Smooth muscle cell (in vitro differentiated cells): ENCODE measurements at regions not wholly inside any gene's neighbourhood (a gene's known extent, or its start where the extent isn't known, plus 50 kb on each side); places are given as distances from the start of the nearest gene placed in this dataset.
"Not testable (repeated sequence)": the region's sequence is repeated elsewhere in the genome, so short reads cannot be mapped to it uniquely, and the experiment has no call there.

Experiments used
- DNase-seq: peaks from one replicate; lab custom pipeline; 2025; ENCODE audit not compliant: unreplicated experiment; lab: John Stamatoyannopoulos, UW
- H2AFZ ChIP-seq: fragments of 200-600 bp; sonication (generic); 2 replicates; pipeline ENCODE4 v1.6.0; 2016; ENCODE audit warnings: antibody characterized with exemption, low read depth, mild to moderate bottlenecking
- H3F3A ChIP-seq: fragments of 200-600 bp; sonication (generic); 2 replicates; pipeline ENCODE4 v1.6.0; 2017; ENCODE audit warnings: antibody characterized with exemption, low read depth
- H3K27ac ChIP-seq: fragments of 200-600 bp; sonication (generic); 2 replicates; pipeline ENCODE4 v1.5.1; 2016; ENCODE audit warnings: low read depth, mild to moderate bottlenecking
- H3K27me3 ChIP-seq: fragments of 200-600 bp; sonication (generic); 2 replicates; pipeline ENCODE4 v1.6.1; 2016; ENCODE audit warnings: low read depth, mild to moderate bottlenecking
- H3K36me3 ChIP-seq: fragments of 200-600 bp; sonication (generic); 2 replicates; pipeline ENCODE4 v1.5.1; 2016; ENCODE audit warnings: low read depth
- H3K4me1 ChIP-seq: fragments of 200-600 bp; sonication (generic); 2 replicates; pipeline ENCODE4 v1.5.1; 2016; ENCODE audit warnings: low read depth
- H3K4me2 ChIP-seq: fragments of 200-600 bp; sonication (generic); 2 replicates; pipeline ENCODE4 v1.6.0; 2016; ENCODE audit warnings: mild to moderate bottlenecking
- H3K4me3 ChIP-seq: fragments of 200-600 bp; sonication (generic); 2 replicates; pipeline ENCODE4 v1.5.1; 2016; ENCODE audit warnings: mild to moderate bottlenecking
- H3K79me2 ChIP-seq: fragments of 200-600 bp; sonication (generic); 2 replicates; pipeline ENCODE4 v1.6.0; 2016; ENCODE audit warnings: low read depth, mild to moderate bottlenecking
- H3K9ac ChIP-seq: fragments of 200-600 bp; sonication (generic); 2 replicates; pipeline ENCODE4 v1.6.0; 2016; ENCODE audit warnings: low read depth
- H3K9me3 ChIP-seq: fragments of 200-600 bp; sonication (generic); replicated peaks from 2 replicates; pipeline ENCODE4 v1.5.1; 2016; ENCODE audit warnings: low read depth
- H4K20me1 ChIP-seq: fragments of 200-600 bp; sonication (generic); 2 replicates; pipeline ENCODE4 v1.6.0; 2016; ENCODE audit warnings: low read depth
- WGBS: methylation state at CpG from one replicate; pipeline ENCODE4 v1.1.7; 2016; ENCODE audit warnings: low lambda C conversion rate; 5-methylcytosine and 5-hydroxymethylcytosine counted together
- TF ChIP-seq, protein P1 (sequence below): fragments of 200-600 bp; sonication (generic); IDR thresholded peaks from 2 replicates; pipeline ENCODE4 v1.5.1; 2017; ENCODE audit warnings: borderline replicate concordance, mild to moderate bottlenecking, antibody characterized with exemption; ENCODE audit not compliant: insufficient read depth, poor library complexity, severe bottlenecking

DNA sequence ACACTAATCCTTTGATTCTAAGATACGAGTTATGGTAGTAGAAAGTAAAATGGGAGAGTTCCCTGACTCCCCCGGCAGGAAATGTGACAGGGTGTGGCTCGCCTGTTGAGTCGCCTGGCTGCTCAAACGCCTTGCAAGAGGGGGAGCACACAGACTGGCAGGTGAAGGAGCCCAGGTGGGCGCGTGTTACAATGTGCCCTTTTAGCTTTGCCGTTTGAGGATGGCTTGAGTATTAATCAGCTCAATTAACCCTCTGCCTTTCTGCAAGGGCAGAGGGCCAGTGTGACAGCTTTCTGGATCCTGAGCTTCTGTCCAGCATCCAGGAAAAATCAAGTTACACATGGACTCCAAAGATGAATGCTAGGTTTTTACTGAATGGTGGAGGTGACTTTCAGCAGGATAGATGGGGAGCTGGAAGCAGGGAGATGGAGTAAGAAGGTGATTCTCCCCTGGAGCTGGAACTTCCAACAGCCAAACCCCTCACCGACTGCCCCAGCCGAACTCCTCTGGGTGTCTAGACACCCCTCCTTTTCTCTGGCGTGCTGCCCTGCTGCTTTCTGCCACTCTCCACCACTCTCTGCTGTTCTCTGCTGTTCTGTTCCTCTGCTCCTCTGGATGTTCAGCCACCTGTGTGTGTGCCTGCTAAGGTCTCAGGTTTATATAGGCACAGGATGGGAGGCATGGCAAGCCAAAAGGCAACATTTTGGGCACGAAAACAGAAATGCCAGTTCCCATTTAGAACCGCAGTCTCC is 548.8 kb upstream of the KCND2 start:
- WGBS: 82% methylated on average over 13 of the region's 13 CpGs
- H4K20me1 ChIP-seq: no peaks in the 10 kb centered on the region
- H3K9ac ChIP-seq: no peak overlapping the region
- DNase-seq: no peak
- H3K79me2 ChIP-seq: no peaks in the 10 kb centered on the region
- no peaks in the 10 kb centered on the region for H3K36me3 ChIP-seq
- H3K27ac ChIP-seq: no peak overlapping the region
- no peak overlapping the region for H3K4me2 ChIP-seq
- no peak overlapping the region for H2AFZ ChIP-seq
- H3F3A ChIP-seq: no peaks in the 10 kb centered on the region
- no peaks in the 10 kb centered on the region for H3K27me3 ChIP-seq
- TF ChIP-seq, protein P1, sequence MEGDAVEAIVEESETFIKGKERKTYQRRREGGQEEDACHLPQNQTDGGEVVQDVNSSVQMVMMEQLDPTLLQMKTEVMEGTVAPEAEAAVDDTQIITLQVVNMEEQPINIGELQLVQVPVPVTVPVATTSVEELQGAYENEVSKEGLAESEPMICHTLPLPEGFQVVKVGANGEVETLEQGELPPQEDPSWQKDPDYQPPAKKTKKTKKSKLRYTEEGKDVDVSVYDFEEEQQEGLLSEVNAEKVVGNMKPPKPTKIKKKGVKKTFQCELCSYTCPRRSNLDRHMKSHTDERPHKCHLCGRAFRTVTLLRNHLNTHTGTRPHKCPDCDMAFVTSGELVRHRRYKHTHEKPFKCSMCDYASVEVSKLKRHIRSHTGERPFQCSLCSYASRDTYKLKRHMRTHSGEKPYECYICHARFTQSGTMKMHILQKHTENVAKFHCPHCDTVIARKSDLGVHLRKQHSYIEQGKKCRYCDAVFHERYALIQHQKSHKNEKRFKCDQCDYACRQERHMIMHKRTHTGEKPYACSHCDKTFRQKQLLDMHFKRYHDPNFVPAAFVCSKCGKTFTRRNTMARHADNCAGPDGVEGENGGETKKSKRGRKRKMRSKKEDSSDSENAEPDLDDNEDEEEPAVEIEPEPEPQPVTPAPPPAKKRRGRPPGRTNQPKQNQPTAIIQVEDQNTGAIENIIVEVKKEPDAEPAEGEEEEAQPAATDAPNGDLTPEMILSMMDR: no peak
- H3K4me3 ChIP-seq: no peak overlapping the region
- H3K4me1 ChIP-seq: peaks cover 7% of the 10 kb centered on the region
- no peaks in the 10 kb centered on the region for H3K9me3 ChIP-seq

DNA sequence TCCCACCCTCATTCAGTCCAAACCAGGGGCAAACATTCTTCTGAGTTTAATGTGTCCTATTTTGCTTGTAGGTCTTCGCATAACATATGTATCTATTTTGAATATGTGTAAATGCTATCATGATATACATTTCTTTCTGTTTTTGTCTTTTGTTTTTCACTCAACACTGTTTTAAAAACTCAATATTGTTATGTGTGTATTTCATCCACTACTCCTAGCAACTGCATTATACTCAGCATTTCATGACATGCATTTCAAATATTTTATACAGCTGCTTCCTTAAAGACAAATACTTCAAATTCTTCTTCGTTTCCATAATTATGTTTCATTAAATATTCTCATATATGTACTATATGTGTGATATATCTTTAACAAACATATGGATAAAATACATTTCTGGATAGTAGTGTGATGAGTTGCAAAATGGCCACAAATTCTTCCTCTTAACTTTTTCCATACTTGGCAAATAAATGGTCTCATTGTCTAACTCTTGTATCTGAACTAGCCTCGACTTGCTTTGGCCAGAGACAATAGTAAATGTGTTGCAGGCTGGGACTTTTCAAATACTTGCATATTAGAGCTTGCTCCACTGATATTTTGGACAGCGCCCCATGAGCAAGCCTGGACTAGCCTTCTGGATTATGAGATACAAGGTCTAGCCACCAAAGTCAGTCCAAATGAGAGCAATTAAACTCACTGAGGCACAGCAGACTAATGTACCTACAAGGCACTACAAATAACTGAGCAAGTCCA is 539.7 kb upstream of the KCND2 start:
- no peak for DNase-seq
- Histone ChIP-seq H3K4me2 (no peak overlapping the region), H3K36me3 (no peaks in the 10 kb centered on the region), H3K27me3 (no peaks in the 10 kb centered on the region), H2AFZ (no peak overlapping the region), H3K4me1 (no peaks in the 10 kb centered on the region), H3F3A (no peaks in the 10 kb centered on the region), H3K9me3 (no peaks in the 10 kb centered on the region), H3K4me3 (no peak overlapping the region), H3K9ac (no peak overlapping the region), H3K79me2 (no peaks in the 10 kb centered on the region), H3K27ac (no peak overlapping the region), H4K20me1 (no peaks in the 10 kb centered on the region)
- TF ChIP-seq, protein P1: no peak
- 81% methylated on average over 4 of the region's 4 CpGs for WGBS

DNA sequence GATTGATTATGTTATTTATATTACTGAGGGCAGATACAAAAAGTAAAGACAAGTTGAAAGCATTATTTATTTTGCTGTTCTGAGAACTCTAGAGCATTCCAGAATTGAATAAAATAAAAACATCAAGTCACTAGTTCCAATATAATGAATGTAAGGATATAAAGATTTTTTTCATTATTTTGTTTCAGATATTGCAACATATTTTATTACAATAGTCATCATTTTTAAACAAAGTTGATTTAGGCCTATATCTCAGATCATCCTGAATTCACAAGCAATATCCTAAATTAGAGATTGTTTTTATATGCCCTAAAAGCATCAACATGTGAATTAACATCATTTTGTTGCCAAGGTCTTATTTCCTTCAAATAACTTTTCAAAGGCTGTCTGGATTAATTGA is 535.6 kb upstream of the KCND2 start:
- no peaks in the 10 kb centered on the region for H3K9me3 ChIP-seq
- no peaks in the 10 kb centered on the region for H3K4me1 ChIP-seq
- H3F3A ChIP-seq: no peaks in the 10 kb centered on the region
- H3K36me3 ChIP-seq: no peaks in the 10 kb centered on the region
- TF ChIP-seq, protein P1: no peak
- no peak overlapping the region for H2AFZ ChIP-seq
- no peak overlapping the region for H3K27ac ChIP-seq
- no peaks in the 10 kb centered on the region for H4K20me1 ChIP-seq
- no peak for DNase-seq
- H3K4me3 ChIP-seq: no peak overlapping the region
- no peaks in the 10 kb centered on the region for H3K27me3 ChIP-seq
- H3K4me2 ChIP-seq: no peak overlapping the region
- H3K9ac ChIP-seq: no peak overlapping the region
- H3K79me2 ChIP-seq: no peaks in the 10 kb centered on the region

DNA sequence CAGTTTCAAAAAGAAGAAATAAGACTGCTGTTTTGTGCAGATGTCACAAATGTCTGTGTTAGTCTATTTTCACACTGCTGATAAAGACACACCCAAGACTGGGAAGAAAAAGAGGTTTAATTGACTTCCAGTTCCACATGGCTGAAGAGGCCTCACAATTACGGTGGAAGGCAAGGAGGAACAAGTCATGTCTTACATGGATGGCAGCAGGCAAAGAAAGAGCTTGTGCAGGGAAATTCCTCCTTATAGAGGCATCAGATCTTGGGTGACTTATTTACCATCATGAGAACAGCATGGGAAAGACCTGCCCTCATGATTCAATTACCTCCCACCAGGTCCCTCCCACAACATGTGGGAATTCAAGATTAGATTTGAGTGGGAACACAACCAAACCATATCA is 527.7 kb upstream of the KCND2 start:
- H3K9ac ChIP-seq, H3K4me3 ChIP-seq, H3F3A ChIP-seq, DNase-seq, H3K4me2 ChIP-seq, H3K9me3 ChIP-seq, H3K27ac ChIP-seq, H3K79me2 ChIP-seq, H3K27me3 ChIP-seq, H3K4me1 ChIP-seq, H4K20me1 ChIP-seq, H2AFZ ChIP-seq, H3K36me3 ChIP-seq: not testable (repeated sequence)
- WGBS: 96% methylated on average over 1 of the region's 1 CpG
